Stomach (tissue), 4 donors: ENCODE measurements at regions not wholly inside any gene's neighbourhood (a gene's known extent, or its start where the extent isn't known, plus 50 kb on each side); places are given as distances from the start of the nearest gene placed in this dataset.

Experiments
- CTCF ChIP-seq, 7 experiments: fragments of 450-650 bp in 4 of 7; fragments of 200-600 bp in 3 of 7; sonication (generic) in 3 of 7; IDR thresholded peaks; one replicate each; pipeline ENCODE4 v1.5.1; 2016 to 2019; ENCODE audit warnings: antibody characterized with exemption in 7 of 7, control low read depth in 2 of 7, mild to moderate bottlenecking in 1 of 7
- EP300 ChIP-seq: sonication (generic); formaldehyde crosslinking; IDR thresholded peaks from one replicate; pipeline ENCODE4 v1.6.1; 2017; ENCODE audit warnings: antibody characterized with exemption
- POLR2A ChIP-seq, 4 donors: fragments of 450-650 bp; IDR thresholded peaks; one replicate each; pipeline ENCODE4 v1.6.1; 2016; ENCODE audit warnings: antibody characterized with exemption in 4 of 4, control low read depth in 2 of 4, mild to moderate bottlenecking in 1 of 4, moderate library complexity in 1 of 4
- POLR2AphosphoS5 ChIP-seq, 3 donors: sonication (generic); formaldehyde crosslinking; IDR thresholded peaks; one replicate each; pipeline ENCODE4 v1.6.1; 2016; ENCODE audit warnings: antibody characterized with exemption in 3 of 3

- TF ChIP-seq CTCF (IDR thresholded peaks at IDR 0.05) (no peak), POLR2A (IDR thresholded peaks at IDR 0.05) (no peak), POLR2AphosphoS5 (IDR thresholded peaks at IDR 0.05) (no peak), EP300 (no peak)
These were observed 80.7 kb downstream of the UBE2NL start for GRCh38 chrX:143964549-143964948.
